Mammary epithelial cell (primary cell): ENCODE measurements at regions not wholly inside any gene's neighbourhood (a gene's known extent, or its start where the extent isn't known, plus 50 kb on each side); places are given as distances from the start of the nearest gene placed in this dataset.

Source experiments
- EZH2 ChIP-seq: IDR thresholded peaks from 2 replicates; pipeline ENCODE4 v1.6.1; 2012; ENCODE audit warnings: low read length, inconsistent platforms, borderline replicate concordance
- TF ChIP-seq, protein P1 (sequence below), 2 donors: IDR thresholded peaks in 1 of 2; conservative IDR thresholded peaks in 1 of 2; 2 replicates each; pipeline ENCODE4 v1.5.1; 2011 to 2012; ENCODE audit warnings: inconsistent platforms in 2 of 2, low read length in 2 of 2, mild to moderate bottlenecking in 2 of 2, control low read depth in 1 of 2, low read depth in 1 of 2; ENCODE audit not compliant: insufficient read depth in 1 of 2; ENCODE audit errors: extremely low read depth in 1 of 2

GRCh38 chr4:127001933-127002332 lies 630.8 kb upstream of the INTU start:
- TF ChIP-seq, protein P1, sequence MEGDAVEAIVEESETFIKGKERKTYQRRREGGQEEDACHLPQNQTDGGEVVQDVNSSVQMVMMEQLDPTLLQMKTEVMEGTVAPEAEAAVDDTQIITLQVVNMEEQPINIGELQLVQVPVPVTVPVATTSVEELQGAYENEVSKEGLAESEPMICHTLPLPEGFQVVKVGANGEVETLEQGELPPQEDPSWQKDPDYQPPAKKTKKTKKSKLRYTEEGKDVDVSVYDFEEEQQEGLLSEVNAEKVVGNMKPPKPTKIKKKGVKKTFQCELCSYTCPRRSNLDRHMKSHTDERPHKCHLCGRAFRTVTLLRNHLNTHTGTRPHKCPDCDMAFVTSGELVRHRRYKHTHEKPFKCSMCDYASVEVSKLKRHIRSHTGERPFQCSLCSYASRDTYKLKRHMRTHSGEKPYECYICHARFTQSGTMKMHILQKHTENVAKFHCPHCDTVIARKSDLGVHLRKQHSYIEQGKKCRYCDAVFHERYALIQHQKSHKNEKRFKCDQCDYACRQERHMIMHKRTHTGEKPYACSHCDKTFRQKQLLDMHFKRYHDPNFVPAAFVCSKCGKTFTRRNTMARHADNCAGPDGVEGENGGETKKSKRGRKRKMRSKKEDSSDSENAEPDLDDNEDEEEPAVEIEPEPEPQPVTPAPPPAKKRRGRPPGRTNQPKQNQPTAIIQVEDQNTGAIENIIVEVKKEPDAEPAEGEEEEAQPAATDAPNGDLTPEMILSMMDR (conservative IDR thresholded peaks at IDR 0.05 in 1 of 2, IDR thresholded peaks at IDR 0.05 in 1 of 2; ENCODE audit: extremely low read depth in 1 of 2, insufficient read depth in 1 of 2, low read depth in 1 of 2, low read length in 2 of 2): no peak
- no peak for TF ChIP-seq EZH2
